ENCODE measurements at regions not wholly inside any gene's neighbourhood (a gene's known extent, or its start where the extent isn't known, plus 50 kb on each side); places are given as distances from the start of the nearest gene placed in this dataset.

- Histone ChIP-seq H3K79me2 (ENCODE audit: insufficient read depth, low read length) (no peaks in the 10 kb centered on the region), H4K5ac (ENCODE audit: insufficient read length, low read depth, low read length) (no peak overlapping the region), H3T11ph (ENCODE audit: low read length) (no peak overlapping the region), H3K14ac (ENCODE audit: insufficient read depth, low read length) (no peak overlapping the region), H2BK20ac (ENCODE audit: low read depth, low read length, poor library complexity, severe bottlenecking) (no peak overlapping the region), H2AK5ac (ENCODE audit: insufficient read length, low read length) (no peak overlapping the region), H3K4me2 (ENCODE audit: insufficient read depth, insufficient read length, low read length) (no peak overlapping the region), H3K27ac (ENCODE audit: insufficient read length, low read depth, low read length) (no peak overlapping the region), H4K8ac (replicated peaks; ENCODE audit: insufficient read length, low read depth, low read length) (no peak overlapping the region), H3K56ac (ENCODE audit: insufficient read length, low read depth, low read length) (no peak overlapping the region), H3K4ac (ENCODE audit: low read depth, low read length) (no peak overlapping the region), H2BK15ac (ENCODE audit: low read depth, low read length) (no peak overlapping the region), H3K79me1 (ENCODE audit: insufficient read depth, low read depth, low read length, poor library complexity, severe bottlenecking) (no peaks in the 10 kb centered on the region), H3K4me1 (ENCODE audit: insufficient read depth, low read length) (no peaks in the 10 kb centered on the region), H4K20me1 (ENCODE audit: control insufficient read depth, insufficient read depth, insufficient read length) (no peaks in the 10 kb centered on the region), H3K18ac (ENCODE audit: insufficient read length, low read depth, low read length) (no peak overlapping the region), H2BK5ac (ENCODE audit: insufficient read length, low read length) (no peak overlapping the region), H2AFZ (ENCODE audit: low read length) (no peak overlapping the region), H3K9me3 (ENCODE audit: control insufficient read depth, low read depth, low read length) (no peaks in the 10 kb centered on the region), H3K27me3 (ENCODE audit: insufficient read depth, low read length) (no peaks in the 10 kb centered on the region), H2BK120ac (ENCODE audit: low read depth, low read length, poor library complexity, severe bottlenecking) (no peak overlapping the region), H4K91ac (ENCODE audit: insufficient read length, low read depth, low read length) (no peak overlapping the region), H3K9ac (ENCODE audit: extremely low read depth, insufficient read length, low read length) (no peak overlapping the region), H3K23me2 (ENCODE audit: insufficient read length, low read depth, low read length, poor library complexity, severe bottlenecking) (no peaks in the 10 kb centered on the region), H3K23ac (ENCODE audit: insufficient read length, low read depth, low read length) (no peak overlapping the region), H2BK12ac (ENCODE audit: insufficient read length, low read depth, low read length) (no peak overlapping the region)
- no peaks in the 10 kb centered on the region for H3K36me3 Mint-ChIP-seq (ENCODE audit: insufficient read depth in 1 of 3, low read depth in 3 of 3)
- WGBS (ENCODE audit: extremely low coverage, insufficient read length, low lambda C conversion rate): no CpG with 5 or more reads among the region's 6 CpGs
- DNase-seq: no peak
- H3K4me3 Mint-ChIP-seq: no peak overlapping the region
- H3K9me3 Mint-ChIP-seq: no peaks in the 10 kb centered on the region
- TF ChIP-seq CTCF (conservative IDR thresholded peaks at IDR 0.05): no peak
- no peak overlapping the region for H3K27ac Mint-ChIP-seq
- H3K27me3 Mint-ChIP-seq (ENCODE audit: low read depth): peaks cover 4% of the 10 kb centered on the region; the same call in 1 of the 2 replicates
- H3K4me1 Mint-ChIP-seq: no peaks in the 10 kb centered on the region
These were observed 88.4 kb downstream of the ICOS start for GRCh38 chr2:204024906-204025475.

Data from H9 (cell line).